GM12878 (cell line): ENCODE measurements at regions not wholly inside any gene's neighbourhood (a gene's known extent, or its start where the extent isn't known, plus 50 kb on each side); places are given as distances from the start of the nearest gene placed in this dataset.
"Not testable (repeated sequence)": the region's sequence is repeated elsewhere in the genome, so short reads cannot be mapped to it uniquely, and the experiment has no call there.

Source experiments
- ATAC-seq: fragments of 200-7000 bp; cut with Tn5 transposase; 3 replicates; pipeline ENCODE4 v1.9.1; 2020; ENCODE audit warnings: mild to moderate bottlenecking, moderate library complexity
- BruUV-seq: library from RNA; stranded (reverse); fragments of 400-500 nt; replicated peaks from 2 replicates; lab custom pipeline; 2021; lab: Mats Ljungman, UMichigan
- CTCF ChIA-PET: fragments of 300-600 bp; sonication (Branson Sonifier 250); formaldehyde crosslinking; extraction: SDS; loops from one replicate; lab custom pipeline; 2021; ENCODE audit warnings: inconsistent platforms; lab: Yijun Ruan, JAX
- POLR2A ChIA-PET: fragments of 350-600 bp; formaldehyde crosslinking; extraction: SDS; loops from one replicate; lab custom pipeline; 2021; ENCODE audit warnings: inconsistent platforms; lab: Charles Lee
- RAD21 ChIA-PET: fragments of 300-600 bp; sonication (Branson Sonifier 250); formaldehyde crosslinking; loops from one replicate; lab custom pipeline; 2023; ENCODE audit warnings: antibody characterized with exemption; ENCODE audit not compliant: unreplicated experiment; lab: Charles Lee
- SMC1A ChIA-PET: fragments of 300-600 bp; sonication (Branson Sonifier 250); formaldehyde crosslinking; loops from one replicate; lab custom pipeline; 2023; ENCODE audit not compliant: unreplicated experiment, uncharacterized antibody; lab: Charles Lee
- DNase-seq: peaks from one replicate; pipeline ENCODE4 v3.0.0-alpha.2; 2011; ENCODE audit warnings: low read depth, low spot score
- FAIRE-seq: peaks from 3 replicates; lab custom pipeline; 2011; peaks lifted over from hg19 to GRCh38; lab: Jason Lieb, UNC
- H2AFZ ChIP-seq: 2 replicates; pipeline ENCODE4 v1.6.0; 2011; ENCODE audit warnings: low read depth, low read length, control low read depth; ENCODE audit not compliant: control insufficient read depth
- H3K27ac ChIP-seq: 2 replicates; pipeline ENCODE4 v1.5.1; 2011; ENCODE audit warnings: control low read depth; ENCODE audit not compliant: control insufficient read depth, insufficient read depth
- H3K27me3 ChIP-seq, 2 experiments: replicated peaks in 1 of 2; 2 replicates each; pipeline versions ENCODE4 v1.6.0 to v1.6.1; 2011; ENCODE audit warnings: low read length in 1 of 2; ENCODE audit not compliant: control insufficient read depth in 2 of 2, insufficient read depth in 2 of 2
- H3K36me3 ChIP-seq, 2 experiments: 2 replicates each; pipeline ENCODE4 v1.5.1; 2011; ENCODE audit warnings: low read length in 1 of 2; ENCODE audit not compliant: control insufficient read depth in 2 of 2, insufficient read depth in 2 of 2
- H3K4me1 ChIP-seq: 2 replicates; pipeline ENCODE4 v1.6.1; 2011; ENCODE audit warnings: mild to moderate bottlenecking, low read length, moderate library complexity, mixed read lengths; ENCODE audit not compliant: control insufficient read depth, insufficient read depth
- H3K4me2 ChIP-seq: 2 replicates; pipeline ENCODE4 v1.6.0; 2011; ENCODE audit warnings: control low read depth; ENCODE audit not compliant: control insufficient read depth, insufficient read depth
- H3K4me3 ChIP-seq: fragments of 200-600 bp; sonication (generic); 2 replicates; pipeline ENCODE4 v1.5.1; 2016
- H3K79me2 ChIP-seq: 2 replicates; pipeline ENCODE4 v1.6.0; 2011; ENCODE audit warnings: low read length; ENCODE audit not compliant: control insufficient read depth, insufficient read depth
- H3K9ac ChIP-seq: 2 replicates; pipeline ENCODE4 v1.8.0; 2011; ENCODE audit warnings: low read length, control low read depth, mixed read lengths; ENCODE audit not compliant: control insufficient read depth, insufficient read depth
- H3K9me3 ChIP-seq: replicated peaks from 3 replicates; pipeline ENCODE4 v1.5.1; 2011; ENCODE audit warnings: mild to moderate bottlenecking, low read length; ENCODE audit not compliant: control insufficient read depth, insufficient read depth
- H4K20me1 ChIP-seq: 2 replicates; pipeline ENCODE4 v1.6.0; 2011; ENCODE audit not compliant: control insufficient read depth, insufficient read depth
- IKZF2 ChIP-seq, 2 experiments: fragments of 450-650 bp; IDR thresholded peaks; 2 replicates each; pipeline ENCODE4 v1.6.1; 2017; ENCODE audit warnings: mild to moderate bottlenecking in 2 of 2, moderate library complexity in 2 of 2
- NFXL1 ChIP-seq: fragments of 450-650 bp; IDR thresholded peaks from 2 replicates; pipeline ENCODE4 v1.6.1; 2017; ENCODE audit warnings: antibody characterized with exemption, mild to moderate bottlenecking, borderline replicate concordance
- ZSCAN29 ChIP-seq: fragments of 450-650 bp; IDR thresholded peaks from 2 replicates; pipeline ENCODE4 v1.6.1; 2017; ENCODE audit warnings: mild to moderate bottlenecking, moderate library complexity
- WGBS: methylation state at CpG from one replicate; pipeline ENCODE4 v1.1.6; 2016; ENCODE audit warnings: low lambda C conversion rate; ENCODE audit not compliant: insufficient replicate concordance, insufficient coverage; ENCODE audit errors: missing lambda C conversion rate; 5-methylcytosine and 5-hydroxymethylcytosine counted together
- in situ Hi-C: fragments of 300-500 bp; cut with MboI; formaldehyde crosslinking; loops from 9 replicates; pipeline ENCODE4 v1.14.3; 2018; ENCODE audit warnings: mixed read lengths
- intact Hi-C: fragments of 100-400 bp; cut with micrococcal nuclease; formaldehyde crosslinking; loops from one replicate; pipeline ENCODE4 v1.14.2; 2022; ENCODE audit not compliant: unreplicated experiment

GRCh38 chr17:26885244-26885970, 408.5 kb upstream of the WSB1 start:
- H2AFZ ChIP-seq, BruUV-seq, ATAC-seq, H3K79me2 ChIP-seq, H3K4me2 ChIP-seq, DNase-seq, H3K27me3 ChIP-seq, CTCF ChIA-PET, FAIRE-seq, H3K27ac ChIP-seq, H3K9me3 ChIP-seq, in situ Hi-C loops, RAD21 ChIA-PET, H4K20me1 ChIP-seq, POLR2A ChIA-PET, H3K9ac ChIP-seq, H3K4me1 ChIP-seq, H3K36me3 ChIP-seq, H3K4me3 ChIP-seq, intact Hi-C loops: not testable (repeated sequence)
- WGBS = 27% methylated on average over 8 of the region's 8 CpGs
- peak; percentile 4 to 15; a peak in 1 of 4 replicates for TF ChIP-seq IKZF2 (IDR thresholded peaks at IDR 0.05)
- 0 out of 2 replicates have a peak, but pooled peaks have one; percentile 68 for TF ChIP-seq NFXL1
- 0 out of 2 replicates have a peak, but pooled peaks have one; percentile 61 for TF ChIP-seq ZSCAN29
- SMC1A ChIA-PET = interaction anchor here (1.1 kb wide), 1 partner anchor 965 kb away, joined by 5 read pairs; no protein-coding TSS in a partner anchor
